ENCODE measurements at regions not wholly inside any gene's neighbourhood (a gene's known extent, or its start where the extent isn't known, plus 50 kb on each side); places are given as distances from the start of the nearest gene placed in this dataset.

- TF ChIP-seq CTCF (IDR thresholded peaks at IDR 0.05): no peak
- no peak for TF ChIP-seq ZFX (IDR thresholded peaks at IDR 0.05; ENCODE audit: borderline replicate concordance)
Measured at GRCh38 chr10:33676606-33677339, 342.3 kb upstream of the NRP1 start.
